H9 (cell line): ENCODE measurements at regions not wholly inside any gene's neighbourhood (a gene's known extent, or its start where the extent isn't known, plus 50 kb on each side); places are given as distances from the start of the nearest gene placed in this dataset.

Experiments
- DNase-seq: peaks from one replicate; pipeline ENCODE4 v3.0.0-alpha.2; 2017
- H2AFZ ChIP-seq: one replicate; pipeline ENCODE4 v1.6.1; 2013; ENCODE audit warnings: mild to moderate bottlenecking, low read length, control low read depth, moderate library complexity
- H2AK5ac ChIP-seq: 2 replicates; pipeline ENCODE4 v1.6.1; 2013; ENCODE audit warnings: low read length, control low read depth, mixed read lengths; ENCODE audit not compliant: insufficient read length
- H2BK120ac ChIP-seq: one replicate; pipeline ENCODE4 v1.6.1; 2013; ENCODE audit warnings: low read depth, mild to moderate bottlenecking, low read length, control low read depth, inconsistent platforms; ENCODE audit not compliant: poor library complexity, severe bottlenecking
- H2BK12ac ChIP-seq: 2 replicates; pipeline ENCODE4 v1.6.1; 2013; ENCODE audit warnings: low read length, control low read depth, mixed read lengths, low read depth; ENCODE audit not compliant: insufficient read length
- H2BK15ac ChIP-seq: 2 replicates; pipeline ENCODE4 v1.6.1; 2013; ENCODE audit warnings: low read depth, low read length, control low read depth
- H2BK20ac ChIP-seq: one replicate; pipeline ENCODE4 v1.6.1; 2013; ENCODE audit warnings: low read depth, mild to moderate bottlenecking, low read length, control low read depth, inconsistent platforms; ENCODE audit not compliant: poor library complexity, severe bottlenecking
- H2BK5ac ChIP-seq: 2 replicates; pipeline ENCODE4 v1.6.1; 2013; ENCODE audit warnings: low read length, control low read depth, mixed read lengths; ENCODE audit not compliant: insufficient read length
- H3K14ac ChIP-seq: 2 replicates; pipeline ENCODE4 v1.6.1; 2013; ENCODE audit warnings: low read length, control low read depth; ENCODE audit not compliant: insufficient read depth
- H3K18ac ChIP-seq: 2 replicates; pipeline ENCODE4 v1.6.1; 2013; ENCODE audit warnings: low read depth, mild to moderate bottlenecking, mixed read lengths, low read length, control low read depth; ENCODE audit not compliant: insufficient read length
- H3K23ac ChIP-seq: 2 replicates; pipeline ENCODE4 v1.6.1; 2013; ENCODE audit warnings: low read length, control low read depth, mixed read lengths, low read depth; ENCODE audit not compliant: insufficient read length
- H3K23me2 ChIP-seq: 2 replicates; pipeline ENCODE4 v1.6.1; 2013; ENCODE audit warnings: low read depth, mild to moderate bottlenecking, mixed read lengths, low read length, control low read depth; ENCODE audit not compliant: insufficient read length, poor library complexity, severe bottlenecking
- H3K27ac ChIP-seq: 2 replicates; pipeline ENCODE4 v1.5.1; 2013; ENCODE audit warnings: low read length, control low read depth, mixed read lengths, low read depth; ENCODE audit not compliant: insufficient read length
- H3K27me3 ChIP-seq: 2 replicates; pipeline ENCODE4 v1.6.1; 2013; ENCODE audit warnings: low read length, control low read depth, inconsistent platforms; ENCODE audit not compliant: insufficient read depth
- H3K4ac ChIP-seq: 2 replicates; pipeline ENCODE4 v1.6.1; 2013; ENCODE audit warnings: low read depth, mild to moderate bottlenecking, control low read depth, inconsistent platforms, low read length, moderate library complexity
- H3K4me1 ChIP-seq: 2 replicates; pipeline ENCODE4 v1.6.1; 2013; ENCODE audit warnings: low read length, control low read depth, inconsistent platforms; ENCODE audit not compliant: insufficient read depth
- H3K4me2 ChIP-seq: 2 replicates; pipeline ENCODE4 v1.6.1; 2013; ENCODE audit warnings: low read length, control low read depth, mixed read lengths; ENCODE audit not compliant: insufficient read length, insufficient read depth
- H3K56ac ChIP-seq: 2 replicates; pipeline ENCODE4 v1.6.1; 2013; ENCODE audit warnings: low read depth, mild to moderate bottlenecking, mixed read lengths, low read length, control low read depth; ENCODE audit not compliant: insufficient read length
- H3K79me1 ChIP-seq: 2 replicates; pipeline ENCODE4 v1.6.1; 2013; ENCODE audit warnings: low read depth, mild to moderate bottlenecking, moderate library complexity, low read length, control low read depth, inconsistent platforms; ENCODE audit not compliant: insufficient read depth, poor library complexity, severe bottlenecking
- H3K79me2 ChIP-seq: 2 replicates; pipeline ENCODE4 v1.6.1; 2013; ENCODE audit warnings: low read length, control low read depth, inconsistent platforms; ENCODE audit not compliant: insufficient read depth
- H3K9ac ChIP-seq: 2 replicates; pipeline ENCODE4 v1.6.1; 2013; ENCODE audit warnings: low read length, control low read depth, mixed read lengths; ENCODE audit not compliant: insufficient read length; ENCODE audit errors: extremely low read depth
- H3K9me3 ChIP-seq: one replicate; pipeline ENCODE4 v1.6.1; 2013; ENCODE audit warnings: low read depth, low read length, inconsistent platforms; ENCODE audit not compliant: control insufficient read depth
- H3T11ph ChIP-seq: one replicate; pipeline ENCODE4 v1.6.1; 2013; ENCODE audit warnings: mild to moderate bottlenecking, low read length, control low read depth, inconsistent platforms
- H4K20me1 ChIP-seq: one replicate; pipeline ENCODE4 v1.6.1; 2013; ENCODE audit not compliant: control insufficient read depth, insufficient read length, insufficient read depth
- H4K5ac ChIP-seq: 2 replicates; pipeline ENCODE4 v1.6.1; 2013; ENCODE audit warnings: low read depth, mild to moderate bottlenecking, mixed read lengths, low read length, control low read depth; ENCODE audit not compliant: insufficient read length
- H4K8ac ChIP-seq: replicated peaks from 2 replicates; pipeline ENCODE4 v1.6.1; 2013; ENCODE audit warnings: low read length, control low read depth, mixed read lengths, low read depth; ENCODE audit not compliant: insufficient read length
- H4K91ac ChIP-seq: 2 replicates; pipeline ENCODE4 v1.6.1; 2013; ENCODE audit warnings: low read depth, mild to moderate bottlenecking, moderate library complexity, mixed read lengths, low read length, control low read depth; ENCODE audit not compliant: insufficient read length
- H3K27ac Mint-ChIP-seq, 3 experiments: 2 replicates in 2 of 3; 3 replicates in 1 of 3; pipeline ENCODE4 v1.8.0; 2020 to 2021; ENCODE audit warnings: mixed read lengths in 3 of 3, mild to moderate bottlenecking in 1 of 3, moderate library complexity in 1 of 3
- H3K27me3 Mint-ChIP-seq: 2 replicates; pipeline ENCODE4 v1.8.0; 2021; ENCODE audit warnings: low read depth, mild to moderate bottlenecking, moderate library complexity, mixed read lengths
- H3K36me3 Mint-ChIP-seq, 3 experiments: 2 replicates in 2 of 3; 3 replicates in 1 of 3; pipeline ENCODE4 v1.8.0; 2020 to 2021; ENCODE audit warnings: low read depth in 3 of 3, mixed read lengths in 3 of 3; ENCODE audit not compliant: insufficient read depth in 1 of 3
- H3K4me1 Mint-ChIP-seq, 2 experiments: 2 replicates each; pipeline ENCODE4 v1.8.0; 2020; ENCODE audit warnings: mixed read lengths in 2 of 2
- H3K4me3 Mint-ChIP-seq, 2 experiments: 2 replicates in 1 of 2; 3 replicates in 1 of 2; pipeline ENCODE4 v1.8.0; 2020 to 2021; ENCODE audit warnings: mild to moderate bottlenecking in 2 of 2, mixed read lengths in 2 of 2, moderate library complexity in 1 of 2
- H3K9me3 Mint-ChIP-seq, 2 experiments: 2 replicates in 1 of 2; 3 replicates in 1 of 2; pipeline ENCODE4 v1.8.0; 2020; ENCODE audit warnings: mild to moderate bottlenecking in 2 of 2, mixed read lengths in 2 of 2, moderate library complexity in 1 of 2
- WGBS: extraction: QIAGEN DNeasy Blood & Tissue Kit; methylation state at CpG from one replicate; pipeline ENCODE4 v1.1.7; 2013; ENCODE audit warnings: missing lambda C conversion rate, low lambda C conversion rate, mixed read lengths; ENCODE audit not compliant: insufficient read length; ENCODE audit errors: extremely low coverage; 5-methylcytosine and 5-hydroxymethylcytosine counted together
- TF ChIP-seq, protein P1 (sequence below): fragments of 200-600 bp; sonication (generic); conservative IDR thresholded peaks from 3 replicates; pipeline ENCODE4 v1.8.0; 2021; ENCODE audit warnings: antibody characterized with exemption, mild to moderate bottlenecking

DNA sequence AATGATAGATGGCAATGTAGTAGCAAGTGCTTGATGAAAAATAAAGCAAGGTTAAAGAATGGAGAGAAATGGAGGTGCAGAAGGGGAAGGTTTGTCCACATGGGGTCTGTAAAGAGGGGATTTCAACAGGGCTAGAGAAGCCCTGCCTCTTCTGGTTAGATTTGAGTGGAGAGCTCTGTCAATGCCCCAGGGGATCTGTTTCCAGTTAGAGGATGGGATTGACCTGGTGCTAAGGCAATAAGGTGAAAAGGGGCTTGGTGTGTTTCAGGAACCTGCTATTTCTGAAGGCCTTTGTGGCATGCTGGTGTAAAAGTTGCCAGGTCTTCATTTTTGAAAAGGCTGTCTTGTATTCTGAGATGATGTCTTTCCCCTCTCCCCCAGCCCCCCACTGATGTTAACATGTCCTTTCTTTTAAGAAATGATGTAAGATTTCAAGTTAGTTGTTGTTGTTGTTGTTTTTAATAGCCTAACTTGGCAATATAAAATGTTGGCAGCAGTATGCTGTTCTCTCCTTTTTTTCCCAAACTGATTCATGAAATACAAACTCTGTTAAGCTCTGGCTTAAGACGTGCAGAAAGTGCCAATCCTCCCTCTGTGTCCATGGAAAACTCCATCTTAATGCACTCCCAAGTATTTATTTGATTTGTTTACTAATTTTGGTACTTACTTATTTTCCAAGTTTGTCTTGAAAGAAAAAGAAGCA lies 370.3 kb upstream of the ADGRL2 start:
- no peak overlapping the region for H2BK15ac ChIP-seq
- Mint-ChIP-seq H3K36me3 (peaks cover 11 to 20% (median 15%) of the 10 kb centered on the region in 3 experiments), H3K27me3 (no peaks in the 10 kb centered on the region), H3K4me3 (no peak overlapping the region), H3K4me1 (peaks cover 58 to 64% of the 10 kb centered on the region in 2 experiments), H3K27ac (peak overlapping the region; percentile 94 to 99 (median 97)), H3K9me3 (peaks cover 2 to 5% of the 10 kb centered on the region in 2 experiments; a peak in 3 of 5 replicates)
- no peaks in the 10 kb centered on the region for H3K79me2 ChIP-seq
- H3K9ac ChIP-seq = no peak overlapping the region
- no peak overlapping the region for H3K23ac ChIP-seq
- H4K91ac ChIP-seq = no peak overlapping the region
- no peak overlapping the region for H3K18ac ChIP-seq
- H3T11ph ChIP-seq = no peak overlapping the region
- H3K4ac ChIP-seq = no peak overlapping the region
- H3K27ac ChIP-seq = peak overlapping the region; percentile 79
- TF ChIP-seq, protein P1, sequence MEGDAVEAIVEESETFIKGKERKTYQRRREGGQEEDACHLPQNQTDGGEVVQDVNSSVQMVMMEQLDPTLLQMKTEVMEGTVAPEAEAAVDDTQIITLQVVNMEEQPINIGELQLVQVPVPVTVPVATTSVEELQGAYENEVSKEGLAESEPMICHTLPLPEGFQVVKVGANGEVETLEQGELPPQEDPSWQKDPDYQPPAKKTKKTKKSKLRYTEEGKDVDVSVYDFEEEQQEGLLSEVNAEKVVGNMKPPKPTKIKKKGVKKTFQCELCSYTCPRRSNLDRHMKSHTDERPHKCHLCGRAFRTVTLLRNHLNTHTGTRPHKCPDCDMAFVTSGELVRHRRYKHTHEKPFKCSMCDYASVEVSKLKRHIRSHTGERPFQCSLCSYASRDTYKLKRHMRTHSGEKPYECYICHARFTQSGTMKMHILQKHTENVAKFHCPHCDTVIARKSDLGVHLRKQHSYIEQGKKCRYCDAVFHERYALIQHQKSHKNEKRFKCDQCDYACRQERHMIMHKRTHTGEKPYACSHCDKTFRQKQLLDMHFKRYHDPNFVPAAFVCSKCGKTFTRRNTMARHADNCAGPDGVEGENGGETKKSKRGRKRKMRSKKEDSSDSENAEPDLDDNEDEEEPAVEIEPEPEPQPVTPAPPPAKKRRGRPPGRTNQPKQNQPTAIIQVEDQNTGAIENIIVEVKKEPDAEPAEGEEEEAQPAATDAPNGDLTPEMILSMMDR = no peak
- no peaks in the 10 kb centered on the region for H4K20me1 ChIP-seq
- H3K79me1 ChIP-seq = no peaks in the 10 kb centered on the region
- H3K56ac ChIP-seq = no peak overlapping the region
- H3K23me2 ChIP-seq = no peaks in the 10 kb centered on the region
- H3K14ac ChIP-seq = no peak overlapping the region
- no peaks in the 10 kb centered on the region for H3K9me3 ChIP-seq
- no CpG with 5 or more reads among the region's 1 CpG for WGBS
- no peak overlapping the region for H2BK12ac ChIP-seq
- H2AFZ ChIP-seq = no peak overlapping the region
- H3K4me2 ChIP-seq = no peak overlapping the region
- H2BK5ac ChIP-seq = no peak overlapping the region
- H4K8ac ChIP-seq = no peak overlapping the region
- no peak overlapping the region for H2BK20ac ChIP-seq
- no peak overlapping the region for H2AK5ac ChIP-seq
- no peaks in the 10 kb centered on the region for H3K27me3 ChIP-seq
- no peak overlapping the region for H4K5ac ChIP-seq
- H3K4me1 ChIP-seq = peaks cover 12% of the 10 kb centered on the region
- H2BK120ac ChIP-seq = no peak overlapping the region
- no peak for DNase-seq
